ENCODE measurements at regions not wholly inside any gene's neighbourhood (a gene's known extent, or its start where the extent isn't known, plus 50 kb on each side); places are given as distances from the start of the nearest gene placed in this dataset.

GRCh38 chr14:66121859-66122258 is 364.3 kb upstream of the CCDC196 start:
- DNase-seq = no peak

- no peak for DNase-seq
Observed at GRCh38 chr14:66129224-66129623, 356.9 kb upstream of the CCDC196 start.

GRCh38 chr14:66131111-66131510 is 355.1 kb upstream of the CCDC196 start:
- DNase-seq = no peak

- no peak for DNase-seq
Observed at GRCh38 chr14:66133666-66134065, 352.5 kb upstream of the CCDC196 start.

- no peak for DNase-seq
Observed at GRCh38 chr14:66135831-66136230, 350.3 kb upstream of the CCDC196 start.

- DNase-seq = no peak
Observed at GRCh38 chr14:66137081-66137480, 349.1 kb upstream of the CCDC196 start.

- DNase-seq = no peak
Observed at GRCh38 chr14:66139432-66139831, 346.7 kb upstream of the CCDC196 start.

- no peak for DNase-seq
Observed at GRCh38 chr14:66140213-66140918, 345.8 kb upstream of the CCDC196 start.

- DNase-seq = no peak
Observed at GRCh38 chr14:66140963-66141362, 345.2 kb upstream of the CCDC196 start.

GRCh38 chr14:66141733-66142132 is 344.4 kb upstream of the CCDC196 start:
- DNase-seq = no peak

GRCh38 chr14:66143387-66144112 is 342.6 kb upstream of the CCDC196 start:
- no peak for DNase-seq

- no peak for DNase-seq
Observed at GRCh38 chr14:66152302-66152701, 333.9 kb upstream of the CCDC196 start.

- DNase-seq = no peak
Observed at GRCh38 chr14:66152747-66153146, 333.4 kb upstream of the CCDC196 start.

GRCh38 chr14:66163023-66163422 is 323.1 kb upstream of the CCDC196 start:
- DNase-seq = no peak

GRCh38 chr14:66165337-66165736 is 320.8 kb upstream of the CCDC196 start:
- DNase-seq = no peak

- DNase-seq = no peak
Observed at GRCh38 chr14:66174453-66174891, 311.7 kb upstream of the CCDC196 start.

GRCh38 chr14:66177935-66178334 is 308.2 kb upstream of the CCDC196 start:
- DNase-seq = no peak

- DNase-seq = no peak
Observed at GRCh38 chr14:66196670-66197069, 289.5 kb upstream of the CCDC196 start.

GRCh38 chr14:66197276-66197675 is 288.9 kb upstream of the CCDC196 start:
- no peak for DNase-seq

- DNase-seq = no peak
Observed at GRCh38 chr14:66206554-66206953, 279.6 kb upstream of the CCDC196 start.

GRCh38 chr14:66216763-66217162 is 269.4 kb upstream of the CCDC196 start:
- no peak for DNase-seq

GRCh38 chr14:66219886-66220285 is 266.3 kb upstream of the CCDC196 start:
- DNase-seq = no peak

GRCh38 chr14:66224492-66225178 is 261.5 kb upstream of the CCDC196 start:
- no peak for DNase-seq

- no peak for DNase-seq
Observed at GRCh38 chr14:66225337-66225736, 260.8 kb upstream of the CCDC196 start.

Measured in activated T-cell treated with anti-CD3 and anti-CD28 coated beads, Interleukin-2, amount 50 U/mL, for 48 hours (primary cell).